CD4-positive, alpha-beta T cell treated with Interleukin-4 for 1 hour (primary cell): ENCODE measurements at regions not wholly inside any gene's neighbourhood (a gene's known extent, or its start where the extent isn't known, plus 50 kb on each side); places are given as distances from the start of the nearest gene placed in this dataset.
"Not testable (repeated sequence)": the region's sequence is repeated elsewhere in the genome, so short reads cannot be mapped to it uniquely, and the experiment has no call there.

Experiments
- DNase-seq, 2 donors: peaks; one replicate each; pipeline ENCODE4 v3.0.0-alpha.2; 2020 to 2022

GRCh38 chr15:75100679-75101078 lies 77.3 kb downstream of the PPCDC start:
- DNase-seq = no peak

DNA sequence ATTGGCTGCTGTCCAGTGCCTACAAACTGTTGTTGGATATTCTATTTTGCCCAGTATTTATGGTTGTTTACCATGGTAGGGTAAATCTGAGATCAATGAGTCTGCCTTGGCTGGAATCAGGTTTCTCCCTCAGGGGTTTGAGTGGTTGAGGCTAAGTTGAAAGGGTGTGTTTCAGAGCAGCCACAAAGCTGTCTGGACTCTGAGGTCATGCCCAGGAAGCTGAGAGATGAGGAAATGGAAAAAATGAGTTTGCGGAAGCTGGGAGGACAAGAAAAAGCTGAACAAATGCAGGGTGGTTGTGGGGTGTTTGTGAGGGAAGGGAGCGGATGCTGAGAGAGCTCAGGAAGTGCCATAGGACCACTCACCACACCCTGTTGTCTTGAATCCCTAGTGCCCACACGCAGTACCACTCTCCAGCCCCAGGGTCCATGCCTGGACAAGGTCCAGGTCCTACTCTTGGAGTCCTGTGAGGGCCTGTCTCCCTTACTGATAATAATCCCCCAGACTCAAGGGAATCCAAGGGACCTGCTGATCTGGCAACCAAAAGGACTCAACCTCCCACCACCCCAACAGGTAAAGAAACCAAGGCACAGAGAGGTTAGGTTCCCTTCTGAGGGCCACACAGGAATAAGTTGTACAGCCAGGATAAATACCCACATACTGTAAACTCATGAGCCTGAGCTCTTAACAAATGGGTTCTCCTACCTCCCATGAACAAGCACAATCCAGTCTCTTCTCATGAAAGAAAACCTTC lies 81.6 kb downstream of the PPCDC start:
- peak; percentile 49 to 69 for DNase-seq

- DNase-seq = no peak
Measured at GRCh38 chr15:75107516-75107907, 84.1 kb downstream of the PPCDC start.

- DNase-seq = peak; percentile 53 to 79
Measured at GRCh38 chr15:75107908-75108838, 84.8 kb downstream of the PPCDC start.

GRCh38 chr15:75109021-75109735 lies 85.8 kb downstream of the PPCDC start:
- DNase-seq = no peak

DNA sequence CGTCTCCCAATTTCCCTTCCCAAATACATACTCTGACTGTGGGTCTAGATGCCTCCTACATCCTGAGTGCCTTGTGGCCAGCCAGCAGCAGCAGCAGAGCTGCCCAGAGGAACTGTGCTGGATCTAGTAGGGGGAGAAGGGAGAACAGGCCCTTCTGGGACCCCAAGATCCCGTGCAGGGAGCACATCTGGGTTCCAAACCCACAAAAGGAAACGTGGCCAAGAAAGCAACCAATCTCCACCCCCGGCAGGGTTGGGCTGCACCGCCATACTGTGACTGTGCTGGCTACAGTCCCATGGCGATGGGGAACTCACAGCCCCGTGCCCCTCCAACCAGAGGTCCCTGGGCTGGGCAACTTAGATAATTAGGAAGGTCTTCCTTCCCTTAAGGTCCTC lies 86.3 kb downstream of the PPCDC start:
- no peak for DNase-seq

- no peak for DNase-seq
Measured at GRCh38 chr15:75112278-75112847, 89.0 kb downstream of the PPCDC start.

DNA sequence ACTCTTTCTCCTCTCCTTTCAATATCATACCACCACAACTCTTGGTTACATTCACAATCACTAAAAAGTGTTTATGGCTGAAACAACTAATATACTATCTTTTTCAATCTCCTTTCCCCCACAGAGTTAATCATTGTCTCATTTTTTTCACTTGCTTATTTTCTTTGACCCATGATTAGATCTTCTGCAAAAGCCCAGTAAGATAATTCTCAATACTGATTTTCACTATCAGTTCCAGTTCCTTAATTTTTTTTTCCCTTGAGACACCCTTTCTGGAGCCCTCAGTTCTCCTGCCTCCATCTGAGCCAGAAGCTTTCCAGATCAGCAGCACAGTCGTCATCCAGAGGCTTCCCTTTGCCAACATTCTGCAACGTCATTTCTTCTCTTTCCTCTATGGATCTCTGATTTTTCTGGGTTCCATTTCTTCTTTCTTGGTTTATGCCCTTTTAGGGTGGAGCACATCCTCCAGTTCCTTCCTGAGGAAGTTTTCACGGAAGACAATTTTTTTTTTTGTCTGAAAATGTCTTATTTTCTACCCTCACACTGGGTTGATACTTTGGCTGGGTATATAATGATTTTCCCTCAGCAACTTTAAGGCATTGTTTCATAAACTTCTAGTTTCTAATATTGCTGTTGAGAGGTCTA lies 88.7 kb upstream of the C15orf39 start:
- peak in 1 of 2 donors; percentile 26 for DNase-seq

GRCh38 chr15:75114327-75114726 lies 87.4 kb upstream of the C15orf39 start:
- DNase-seq = no peak

GRCh38 chr15:75114796-75115195 lies 86.9 kb upstream of the C15orf39 start:
- no peak for DNase-seq

GRCh38 chr15:75115411-75115913 lies 86.2 kb upstream of the C15orf39 start:
- DNase-seq = not testable (repeated sequence)

- DNase-seq = not testable (repeated sequence)
Measured at GRCh38 chr15:75116143-75116542, 85.5 kb upstream of the C15orf39 start.

GRCh38 chr15:75117993-75118392 lies 83.7 kb upstream of the C15orf39 start:
- no peak for DNase-seq

GRCh38 chr15:75119312-75119711 lies 82.4 kb upstream of the C15orf39 start:
- not testable (repeated sequence) for DNase-seq

DNA sequence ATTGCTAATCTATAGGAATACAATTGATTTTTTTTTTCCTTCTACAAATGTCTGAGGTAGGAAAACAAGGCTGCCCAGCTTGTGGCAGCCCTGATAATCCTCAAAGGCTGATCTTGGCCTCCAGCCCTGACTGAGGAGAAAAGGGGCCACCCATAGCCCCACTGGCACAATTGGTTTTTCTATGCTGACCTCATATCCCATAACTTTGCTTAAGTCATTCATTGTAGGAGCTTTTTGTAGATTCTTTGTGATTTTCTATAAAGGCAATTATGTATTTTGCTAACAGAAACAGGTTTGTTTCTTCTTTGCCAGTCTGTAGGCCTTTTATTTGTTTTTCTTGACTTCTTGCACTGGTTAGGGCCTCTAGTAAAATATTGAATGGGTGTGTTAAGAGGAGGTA lies 80.2 kb upstream of the C15orf39 start:
- no peak for DNase-seq

GRCh38 chr15:75123395-75123794 lies 78.3 kb upstream of the C15orf39 start:
- DNase-seq = no peak

GRCh38 chr15:75124278-75124677 lies 77.4 kb upstream of the C15orf39 start:
- DNase-seq = not testable (repeated sequence)

DNA sequence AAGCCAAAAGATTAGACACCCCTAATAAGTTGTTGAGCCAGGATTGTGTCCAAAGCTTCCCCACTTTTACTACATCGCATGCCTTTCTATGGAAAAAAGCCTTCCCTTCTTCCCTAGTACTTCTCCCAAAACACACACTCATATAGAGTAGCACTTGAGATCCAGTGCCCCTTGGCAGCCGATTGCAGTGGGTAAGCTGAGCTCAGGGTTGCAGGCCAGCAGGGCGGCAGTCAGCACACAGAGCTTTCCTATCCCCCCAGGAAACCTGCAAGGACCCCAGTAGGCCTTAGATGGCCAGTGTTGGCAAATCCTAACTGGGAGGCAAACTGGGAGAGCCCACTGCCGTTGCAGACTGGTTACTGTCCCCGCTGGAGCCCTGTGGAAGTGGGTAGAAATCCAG lies 75.7 kb upstream of the C15orf39 start:
- no peak for DNase-seq

GRCh38 chr15:75126864-75127580 lies 74.7 kb upstream of the C15orf39 start:
- DNase-seq = no peak

DNA sequence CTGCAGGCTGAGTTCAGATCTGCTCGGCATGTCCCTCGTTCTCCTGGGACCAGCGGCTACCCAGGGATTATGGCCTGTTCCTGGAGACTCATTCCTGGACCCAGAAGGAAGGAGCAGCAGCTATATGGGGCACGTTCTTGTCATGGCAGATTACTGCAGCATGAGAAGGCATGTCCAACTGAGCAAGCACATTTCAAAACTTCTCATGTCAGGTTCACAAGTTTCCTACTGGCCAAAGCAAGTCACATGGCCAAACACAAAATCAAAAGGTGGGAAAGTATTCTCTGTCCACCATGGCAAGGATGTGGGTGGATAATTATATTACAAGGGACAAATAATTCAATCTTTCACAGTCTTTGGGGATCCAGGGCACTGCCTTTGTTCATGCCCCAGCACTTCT lies 71.9 kb upstream of the C15orf39 start:
- DNase-seq = no peak

DNA sequence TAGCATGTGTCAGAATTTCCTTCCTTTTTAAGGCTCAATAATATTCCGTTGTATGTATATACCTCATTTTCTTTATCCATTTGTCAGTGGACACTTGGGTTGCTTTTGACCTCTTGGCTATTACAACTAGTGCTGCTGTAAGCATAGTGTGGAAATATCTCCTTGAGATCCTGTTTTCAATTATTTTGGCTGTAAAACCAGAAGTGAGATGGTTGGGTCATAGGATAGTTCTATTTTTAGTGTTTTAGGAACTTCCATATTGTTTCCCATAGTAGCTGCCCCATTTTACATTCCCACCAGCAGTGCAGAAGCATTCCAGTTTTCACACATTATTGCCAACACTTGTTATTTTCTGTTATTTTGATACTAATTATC lies 70.4 kb upstream of the C15orf39 start:
- DNase-seq = no peak

- DNase-seq = no peak
Measured at GRCh38 chr15:75134748-75135147, 66.9 kb upstream of the C15orf39 start.
